NCI-H187 treated with DMSO at 0.1 percent for 48 hours (cell line): ENCODE measurements at regions not wholly inside any gene's neighbourhood (a gene's known extent, or its start where the extent isn't known, plus 50 kb on each side); places are given as distances from the start of the nearest gene placed in this dataset.

Experiments used
- DNase-seq: peaks from one replicate; lab custom pipeline; 2025; lab: John Stamatoyannopoulos, UW

GRCh38 chr4:106677213-106677612 lies 308.6 kb upstream of the GIMD1 start:
- DNase-seq: no peak

DNA sequence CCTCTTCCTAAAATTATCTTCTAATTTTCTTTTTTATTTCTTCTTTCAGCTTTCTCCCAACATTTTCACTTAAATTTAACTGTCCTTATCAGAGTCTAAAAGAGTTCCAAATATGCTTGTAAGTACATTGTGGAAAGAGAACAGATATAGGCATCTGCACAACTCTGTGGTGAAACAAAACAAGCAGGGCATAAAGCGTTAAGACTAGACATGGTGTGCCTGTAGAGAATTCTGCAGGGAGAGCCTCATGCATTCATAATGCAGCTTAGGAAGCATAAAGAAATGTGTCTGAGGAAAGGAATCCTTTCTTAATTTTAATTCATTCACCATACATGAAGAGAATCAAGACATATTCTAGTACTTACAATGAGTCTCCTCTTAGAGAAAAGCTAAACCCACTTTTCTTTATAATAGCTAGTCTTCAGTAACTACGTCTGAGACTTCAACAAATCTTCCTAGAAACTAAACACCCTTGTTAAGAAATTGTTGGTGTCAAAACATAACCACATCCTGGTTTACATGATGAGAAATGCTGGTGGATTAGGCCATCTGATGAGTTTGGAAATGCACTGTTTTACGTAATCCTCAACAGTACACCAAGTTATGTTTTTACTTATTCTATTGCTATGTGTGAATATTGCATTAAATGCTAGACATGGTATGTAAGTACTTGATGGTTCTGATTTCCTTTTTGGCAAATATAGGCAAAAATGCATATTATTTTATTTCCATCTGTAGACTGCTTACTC lies 307.8 kb upstream of the GIMD1 start:
- no peak for DNase-seq

GRCh38 chr4:106671716-106672115 lies 303.1 kb upstream of the GIMD1 start:
- DNase-seq: no peak

DNA sequence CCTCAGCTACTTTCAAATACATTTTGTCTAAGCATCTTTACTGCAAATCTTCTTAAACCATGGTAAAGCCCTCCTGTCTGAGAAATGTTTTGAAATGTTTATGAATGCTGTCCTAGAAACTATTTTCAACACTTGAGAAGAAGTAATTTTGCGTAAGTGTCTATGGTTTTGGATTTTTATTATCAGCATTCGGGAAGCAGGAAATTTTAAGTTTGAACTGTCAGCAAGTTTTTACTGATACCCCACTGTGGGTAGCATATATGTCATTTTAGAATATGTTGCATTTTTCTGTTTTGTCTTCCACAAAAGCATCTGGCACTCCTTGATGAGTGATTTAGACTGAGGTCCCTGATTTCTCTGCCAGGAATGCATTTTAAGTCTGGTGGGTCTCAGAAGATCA lies 302.4 kb upstream of the GIMD1 start:
- no peak for DNase-seq

DNA sequence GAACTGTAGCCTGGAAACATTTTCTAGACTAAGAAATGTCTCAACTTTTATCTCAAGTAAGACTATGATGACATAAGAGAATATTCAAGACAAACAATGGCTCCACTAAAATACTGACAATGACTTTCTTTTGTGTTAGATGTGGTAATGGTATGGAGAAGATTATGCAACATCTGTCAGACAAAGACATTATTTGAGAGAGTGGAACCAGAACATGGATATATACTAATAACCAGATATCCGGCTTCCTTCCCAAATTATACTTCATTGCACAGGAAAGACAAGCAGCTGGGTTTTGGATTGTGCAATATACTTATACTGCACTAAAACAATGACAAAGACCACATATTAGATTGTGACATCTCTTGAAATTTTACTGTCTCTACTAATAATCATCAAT lies 290.8 kb upstream of the GIMD1 start:
- no peak for DNase-seq

GRCh38 chr4:106652095-106652494 lies 283.5 kb upstream of the GIMD1 start:
- DNase-seq: no peak

DNA sequence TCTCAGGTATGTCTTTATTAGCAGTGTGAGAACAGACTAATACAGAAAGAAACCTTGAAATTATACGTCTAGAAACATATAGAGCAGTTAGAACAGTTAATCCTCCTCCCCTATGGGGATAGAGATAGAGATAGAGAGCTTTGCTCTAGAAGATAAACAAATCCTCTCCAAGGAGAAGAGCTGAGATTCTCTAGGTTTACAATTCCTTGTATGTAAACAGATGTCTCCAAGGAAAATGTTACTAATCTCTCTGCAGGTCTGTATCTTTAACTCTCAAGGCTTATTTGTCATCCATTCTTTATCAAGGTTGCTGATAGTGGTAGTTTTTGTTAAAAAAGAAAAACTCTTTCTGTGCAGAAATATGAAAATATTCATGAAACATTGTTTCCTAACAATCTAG lies 282.1 kb upstream of the GIMD1 start:
- no peak for DNase-seq

- no peak for DNase-seq
Measured at GRCh38 chr4:106647451-106647850, 278.9 kb upstream of the GIMD1 start.

DNA sequence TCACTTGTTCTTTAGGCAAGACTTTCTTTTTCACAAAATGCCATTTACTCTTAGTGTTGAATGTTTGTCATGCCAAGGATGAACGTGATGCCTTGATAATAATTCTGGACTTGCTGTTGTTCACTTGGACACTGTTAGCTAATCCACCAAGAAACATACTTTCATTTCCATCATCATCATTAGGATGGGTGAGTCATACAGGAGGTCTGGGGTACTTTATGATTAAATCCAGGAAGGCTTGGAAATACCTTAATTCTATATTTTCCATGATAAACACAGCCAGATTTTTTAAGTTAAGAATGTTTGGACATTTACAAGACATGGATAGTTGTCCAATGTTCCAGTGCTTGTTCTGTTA lies 260.7 kb upstream of the GIMD1 start:
- no peak for DNase-seq

- DNase-seq: no peak
Measured at GRCh38 chr4:106628586-106629267, 260.1 kb upstream of the GIMD1 start.

DNA sequence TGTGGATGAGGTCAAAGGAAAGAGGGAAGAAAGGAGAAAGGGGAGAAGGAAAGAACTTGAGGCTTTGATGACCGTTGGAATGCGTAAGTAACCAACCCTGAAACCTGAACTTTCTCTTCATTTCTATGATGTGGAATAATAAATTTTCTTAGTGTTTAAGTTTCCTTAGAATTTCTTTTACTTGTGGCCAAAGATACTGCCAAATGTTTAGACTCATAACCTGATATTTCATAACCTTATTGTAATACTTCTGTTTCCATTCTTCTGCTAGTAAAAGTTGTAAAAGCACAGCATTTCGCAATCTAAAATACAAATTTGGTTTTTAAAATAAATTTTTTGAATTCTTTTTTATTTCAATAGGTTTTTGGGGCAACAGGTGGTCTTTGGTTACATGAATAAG lies 258.5 kb upstream of the GIMD1 start:
- DNase-seq: no peak

DNA sequence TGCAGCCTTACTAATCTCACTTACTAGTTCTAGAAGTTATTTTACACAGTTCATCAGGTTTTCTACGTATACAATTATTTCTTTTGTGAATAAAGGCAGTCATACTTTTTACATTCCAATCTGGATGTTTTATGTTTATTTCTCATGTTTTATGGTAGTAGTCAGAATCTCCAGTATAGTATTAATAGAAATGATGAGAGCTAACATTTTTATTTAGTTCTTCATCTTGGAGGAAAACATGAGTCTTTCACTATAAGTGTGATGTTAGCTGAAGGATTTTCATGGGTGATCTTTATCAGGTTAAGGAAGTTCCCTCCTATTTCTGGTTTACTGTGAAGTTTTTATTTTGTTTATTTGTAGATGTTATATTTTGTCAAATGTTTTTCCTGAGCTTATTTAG lies 256.1 kb upstream of the GIMD1 start:
- no peak for DNase-seq

DNA sequence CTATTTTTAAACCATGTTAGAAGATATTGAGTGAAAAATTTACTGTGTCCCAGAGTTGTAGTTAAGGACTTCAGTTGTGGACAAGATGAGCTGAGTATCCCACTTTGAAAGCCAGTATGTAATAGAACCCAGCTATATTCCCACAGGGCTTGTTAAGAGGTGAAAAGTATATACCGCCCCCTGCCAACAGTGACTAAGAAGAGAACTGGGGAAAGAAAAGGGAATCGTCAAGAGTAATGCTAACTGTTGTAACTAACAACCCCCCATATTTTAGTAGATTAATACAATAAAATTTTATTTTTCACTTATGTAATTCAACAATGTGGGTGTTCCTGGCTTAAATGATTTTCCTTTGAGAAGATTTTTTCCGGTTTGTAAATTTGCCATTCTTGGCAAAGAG lies 250.4 kb upstream of the GIMD1 start:
- DNase-seq: no peak

DNA sequence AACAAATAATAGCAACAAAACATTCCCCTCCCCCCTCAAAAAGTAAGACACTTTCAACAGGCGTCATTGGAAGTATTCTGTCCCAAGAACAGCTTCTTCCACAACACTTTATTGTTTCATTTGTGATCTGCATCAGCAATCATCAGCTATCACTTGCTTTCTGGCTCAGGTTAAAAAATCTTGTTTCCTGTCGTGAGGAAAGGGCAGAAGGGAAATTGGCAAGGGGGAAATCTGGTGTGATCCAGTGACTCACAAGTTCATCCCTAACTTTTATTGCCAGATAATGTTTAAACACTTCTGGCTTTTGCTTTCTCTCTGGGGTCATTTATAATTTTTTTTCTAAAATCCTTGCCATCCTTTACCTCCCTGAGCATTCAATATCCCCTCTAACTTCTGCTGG lies 247.4 kb upstream of the GIMD1 start:
- DNase-seq: no peak

GRCh38 chr4:106615410-106615945 lies 246.9 kb upstream of the GIMD1 start:
- no peak for DNase-seq

DNA sequence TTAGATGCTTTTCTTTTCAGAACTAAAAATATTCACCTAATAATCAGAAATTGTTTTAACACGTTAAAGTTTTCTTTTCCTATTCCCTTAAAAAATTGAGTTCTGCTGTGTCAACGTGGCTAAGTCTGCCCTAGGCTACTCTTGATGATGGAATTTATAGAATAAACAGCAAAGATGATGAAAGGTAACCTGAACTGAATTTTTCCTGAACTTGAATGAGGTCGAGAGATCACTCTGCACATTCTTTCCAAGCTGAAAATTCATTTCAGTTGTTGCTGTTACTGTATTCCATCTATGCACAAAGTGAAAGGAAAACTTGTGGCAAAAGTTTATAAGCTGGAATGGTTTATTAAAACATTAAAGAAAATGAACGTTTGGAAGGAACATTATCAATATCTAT lies 245.9 kb upstream of the GIMD1 start:
- no peak for DNase-seq

- DNase-seq: no peak
Measured at GRCh38 chr4:106609917-106610316, 241.3 kb upstream of the GIMD1 start.

GRCh38 chr4:106607558-106607957 lies 239.0 kb upstream of the GIMD1 start:
- DNase-seq: no peak

DNA sequence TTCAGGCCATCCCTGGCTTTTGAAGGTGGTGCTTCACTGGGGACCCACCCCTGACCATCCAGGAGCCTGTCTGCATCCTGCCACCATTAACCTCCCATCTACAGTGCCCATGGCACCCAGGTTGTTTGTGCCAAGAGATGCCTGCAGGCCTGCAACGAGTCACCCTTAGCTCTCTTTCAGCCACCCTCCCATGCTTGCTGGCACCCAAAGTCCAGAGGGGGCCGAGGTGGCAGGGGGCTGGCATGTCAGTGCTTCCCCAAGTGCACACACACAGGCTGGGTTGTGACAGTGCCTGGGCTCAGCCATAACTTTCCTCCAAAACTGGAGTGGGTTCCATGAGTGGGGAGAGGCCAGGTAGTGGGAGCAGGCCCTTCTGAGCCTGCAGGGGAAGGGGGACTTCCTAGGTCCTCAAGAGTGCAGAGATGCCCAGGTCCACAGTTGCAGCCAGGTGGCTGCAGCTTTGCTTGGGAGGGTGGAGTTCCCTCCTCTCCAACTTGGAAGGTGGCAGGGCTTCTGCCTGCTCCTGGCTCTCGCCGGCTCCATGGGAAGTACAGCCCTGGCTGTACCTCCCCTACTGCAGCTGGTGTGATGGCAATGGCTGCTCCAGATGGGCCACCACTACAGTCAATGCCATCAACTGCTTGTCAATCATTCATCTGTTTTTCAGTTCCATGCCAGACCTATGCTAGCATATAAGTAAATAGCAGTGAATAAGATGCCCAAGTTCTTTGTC lies 235.9 kb upstream of the GIMD1 start:
- no peak for DNase-seq

- DNase-seq: no peak
Measured at GRCh38 chr4:106603471-106603870, 234.9 kb upstream of the GIMD1 start.

DNA sequence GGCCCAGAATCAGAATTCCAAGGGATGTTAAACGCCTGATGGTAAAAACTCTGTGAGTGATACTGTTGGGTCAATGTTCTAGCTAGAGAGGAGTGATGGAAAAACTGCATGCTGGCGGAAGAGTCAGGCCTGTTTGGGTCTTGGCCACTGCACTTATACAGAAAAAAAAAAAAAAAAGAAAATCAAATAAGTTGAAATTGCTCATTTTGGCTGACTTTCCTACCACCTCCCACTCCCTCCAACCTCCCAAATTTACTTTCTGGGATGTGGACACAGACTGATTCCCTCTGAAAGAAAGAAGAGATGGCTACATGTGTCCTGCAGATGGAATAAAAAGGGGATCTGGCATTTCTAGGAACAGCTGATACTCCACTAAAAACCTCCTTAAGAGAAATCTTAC lies 234.1 kb upstream of the GIMD1 start:
- DNase-seq: no peak

DNA sequence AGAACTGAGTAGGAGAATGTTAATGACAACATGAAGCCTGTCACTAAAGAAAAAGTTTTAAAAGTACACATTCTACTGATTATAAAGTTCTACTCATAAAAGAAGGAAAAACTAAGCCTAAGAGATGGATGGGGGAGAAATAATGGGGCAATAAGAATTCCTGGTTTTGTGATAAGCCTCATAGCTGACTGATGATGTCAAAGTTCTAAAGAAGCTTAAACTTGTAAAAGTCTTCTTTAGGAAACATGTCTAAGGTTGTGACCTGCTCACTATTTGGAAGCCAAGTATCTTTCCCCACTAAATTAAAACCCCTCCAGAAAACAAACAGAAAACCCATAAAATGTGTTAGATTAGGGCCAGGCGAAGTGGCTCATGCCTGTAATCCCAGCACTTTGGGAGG lies 232.9 kb upstream of the GIMD1 start:
- DNase-seq: no peak

GRCh38 chr4:106595906-106596305 lies 227.3 kb upstream of the GIMD1 start:
- no peak for DNase-seq
